ENCODE measurements at regions not wholly inside any gene's neighbourhood (a gene's known extent, or its start where the extent isn't known, plus 50 kb on each side); places are given as distances from the start of the nearest gene placed in this dataset.

DNA sequence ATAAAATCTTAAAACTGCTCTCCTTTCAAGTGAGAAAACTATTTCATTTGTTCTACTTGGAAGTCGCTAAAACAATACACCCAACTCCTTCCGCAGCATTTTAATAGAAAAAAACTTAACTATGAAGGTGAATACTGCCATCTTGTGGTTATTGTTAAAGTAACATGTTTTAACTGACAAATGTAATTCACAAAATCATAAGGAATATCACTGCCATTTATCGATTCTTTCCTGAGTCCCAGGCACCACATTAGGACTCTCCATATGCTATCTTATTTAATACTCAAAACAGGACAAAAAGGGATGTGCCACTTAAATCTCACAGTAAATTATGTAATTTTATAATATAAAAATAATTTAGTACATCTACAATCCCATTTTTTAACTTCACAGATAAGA, 130.5 kb upstream of the ITGA1 start:
- H3K4me2 ChIP-seq, result peak overlapping the region; percentile 47
- H2AFZ ChIP-seq, result peak overlapping the region; percentile 1
- no peaks in the 10 kb centered on the region for H3K9me2 ChIP-seq (replicated peaks; ENCODE audit: insufficient read depth)
- no peaks in the 10 kb centered on the region for H3K27me3 ChIP-seq
- no peaks in the 10 kb centered on the region for H3K79me2 ChIP-seq
- H3K9me3 ChIP-seq (ENCODE audit: low read depth), result no peaks in the 10 kb centered on the region
- H3K36me3 ChIP-seq (replicated peaks; ENCODE audit: insufficient read depth, low read depth), result no peaks in the 10 kb centered on the region
- DNase-seq (ENCODE audit: low spot score), result peak; percentile 69
- no peaks in the 10 kb centered on the region for H4K20me1 ChIP-seq (ENCODE audit: insufficient read depth, poor library complexity, severe bottlenecking)
- H3K4me1 ChIP-seq (ENCODE audit: insufficient read depth), result no peaks in the 10 kb centered on the region
- WGBS (ENCODE audit: low lambda C conversion rate, missing lambda C conversion rate), result 16% methylated on average over 3 of the region's 3 CpGs
- TF ChIP-seq EZH2phosphoT487 (IDR thresholded peaks at IDR 0.05; ENCODE audit: low read depth, severe bottlenecking, unreplicated experiment) (no peak), CTCF (IDR thresholded peaks at IDR 0.05; ENCODE audit: poor library complexity) (peak; percentile 63)
- no peak overlapping the region for H3K4me3 ChIP-seq
- H3K27ac ChIP-seq, result no peak overlapping the region

- no peaks in the 10 kb centered on the region for H3K4me1 ChIP-seq (ENCODE audit: insufficient read depth)
- no peak overlapping the region for H3K27ac ChIP-seq
- 66% methylated on average over 2 of the region's 2 CpGs for WGBS (ENCODE audit: low lambda C conversion rate, missing lambda C conversion rate)
- H3K9me3 ChIP-seq (ENCODE audit: low read depth), result no peaks in the 10 kb centered on the region
- no peak overlapping the region for H3K4me2 ChIP-seq
- no peaks in the 10 kb centered on the region for H4K20me1 ChIP-seq (ENCODE audit: insufficient read depth, poor library complexity, severe bottlenecking)
- DNase-seq (ENCODE audit: low spot score), result no peak
- H3K4me3 ChIP-seq, result no peak overlapping the region
- TF ChIP-seq EZH2phosphoT487 (IDR thresholded peaks at IDR 0.05; ENCODE audit: low read depth, severe bottlenecking, unreplicated experiment), result no peak
- TF ChIP-seq EZH2 (IDR thresholded peaks at IDR 0.05; ENCODE audit: borderline replicate concordance), result no peak
- TF ChIP-seq CTCF (IDR thresholded peaks at IDR 0.05; ENCODE audit: poor library complexity), result no peak
- H3K36me3 ChIP-seq (replicated peaks; ENCODE audit: insufficient read depth, low read depth), result no peaks in the 10 kb centered on the region
- H3K27me3 ChIP-seq, result no peaks in the 10 kb centered on the region
- H3K9me2 ChIP-seq (replicated peaks; ENCODE audit: insufficient read depth), result no peaks in the 10 kb centered on the region
- H2AFZ ChIP-seq, result no peak overlapping the region
- no peaks in the 10 kb centered on the region for H3K79me2 ChIP-seq
These were observed 129.5 kb upstream of the ITGA1 start for GRCh38 chr5:52658246-52658645.

DNA sequence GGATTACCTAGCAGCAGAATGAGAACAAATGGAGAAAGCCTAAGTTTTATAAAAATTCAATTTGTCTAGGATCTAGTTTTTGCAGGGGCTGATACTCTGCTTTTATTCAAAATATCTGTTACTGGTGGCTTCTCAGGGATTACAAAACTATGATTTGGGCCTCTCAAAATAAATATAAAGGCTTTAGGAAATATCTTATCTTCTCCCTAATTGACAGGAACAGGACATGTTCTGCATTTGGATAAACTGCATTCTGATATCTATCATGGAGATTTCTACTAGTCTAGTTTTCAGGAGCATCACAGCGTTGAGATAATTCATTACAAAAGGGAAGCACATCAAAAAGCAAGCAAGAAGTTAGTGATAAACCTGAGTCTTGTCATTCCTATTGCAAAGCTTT, 127.1 kb upstream of the ITGA1 start:
- no peaks in the 10 kb centered on the region for H4K20me1 ChIP-seq (ENCODE audit: insufficient read depth, poor library complexity, severe bottlenecking)
- no peaks in the 10 kb centered on the region for H3K9me2 ChIP-seq (replicated peaks; ENCODE audit: insufficient read depth)
- H2AFZ ChIP-seq, result no peak overlapping the region
- H3K4me1 ChIP-seq (ENCODE audit: insufficient read depth), result no peaks in the 10 kb centered on the region
- H3K9me3 ChIP-seq (ENCODE audit: low read depth), result no peaks in the 10 kb centered on the region
- no peaks in the 10 kb centered on the region for H3K79me2 ChIP-seq
- H3K27me3 ChIP-seq, result no peaks in the 10 kb centered on the region
- no peak overlapping the region for H3K4me3 ChIP-seq
- H3K36me3 ChIP-seq (replicated peaks; ENCODE audit: insufficient read depth, low read depth), result no peaks in the 10 kb centered on the region
- 72% methylated on average over 1 of the region's 1 CpG for WGBS (ENCODE audit: low lambda C conversion rate, missing lambda C conversion rate)
- no peak for DNase-seq (ENCODE audit: low spot score)
- no peak for TF ChIP-seq EZH2phosphoT487 (IDR thresholded peaks at IDR 0.05; ENCODE audit: low read depth, severe bottlenecking, unreplicated experiment)
- no peak for TF ChIP-seq CTCF (IDR thresholded peaks at IDR 0.05; ENCODE audit: poor library complexity)
- no peak for TF ChIP-seq EZH2 (IDR thresholded peaks at IDR 0.05; ENCODE audit: borderline replicate concordance)
- no peak overlapping the region for H3K27ac ChIP-seq
- H3K4me2 ChIP-seq, result no peak overlapping the region

Measured in hepatocyte (in vitro differentiated cells).